GM19240 (cell line): ENCODE measurements at regions not wholly inside any gene's neighbourhood (a gene's known extent, or its start where the extent isn't known, plus 50 kb on each side); places are given as distances from the start of the nearest gene placed in this dataset.

Experiments used
- DNase-seq: peaks from one replicate; pipeline ENCODE4 v3.0.0; 2011; ENCODE audit warnings: low spot score; ENCODE audit not compliant: insufficient read length

DNA sequence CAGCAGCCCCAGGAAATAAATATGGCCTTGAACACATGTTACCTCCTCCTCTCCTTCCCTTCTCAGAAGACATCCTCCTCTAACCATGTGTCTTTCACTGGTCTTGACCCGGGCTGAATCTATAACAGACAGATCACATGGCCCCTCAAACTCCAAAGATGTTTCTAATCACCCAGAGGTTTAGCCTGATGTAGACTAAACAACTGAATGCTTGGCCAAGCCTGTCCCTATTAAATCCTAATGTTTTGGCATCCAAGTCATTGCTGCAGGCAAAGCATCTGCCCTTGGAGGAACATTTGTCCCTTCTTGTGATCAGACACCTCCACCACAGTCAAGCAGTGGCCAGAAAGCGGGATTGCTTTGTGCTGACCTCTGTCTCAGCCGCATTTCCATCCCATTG, 65.5 kb downstream of the ANKRD60 start:
- DNase-seq = no peak

GRCh38 chr20:58161192-58161591, 67.3 kb downstream of the ANKRD60 start:
- no peak for DNase-seq

GRCh38 chr20:58160451-58161061, 67.9 kb downstream of the ANKRD60 start:
- DNase-seq = no peak

DNA sequence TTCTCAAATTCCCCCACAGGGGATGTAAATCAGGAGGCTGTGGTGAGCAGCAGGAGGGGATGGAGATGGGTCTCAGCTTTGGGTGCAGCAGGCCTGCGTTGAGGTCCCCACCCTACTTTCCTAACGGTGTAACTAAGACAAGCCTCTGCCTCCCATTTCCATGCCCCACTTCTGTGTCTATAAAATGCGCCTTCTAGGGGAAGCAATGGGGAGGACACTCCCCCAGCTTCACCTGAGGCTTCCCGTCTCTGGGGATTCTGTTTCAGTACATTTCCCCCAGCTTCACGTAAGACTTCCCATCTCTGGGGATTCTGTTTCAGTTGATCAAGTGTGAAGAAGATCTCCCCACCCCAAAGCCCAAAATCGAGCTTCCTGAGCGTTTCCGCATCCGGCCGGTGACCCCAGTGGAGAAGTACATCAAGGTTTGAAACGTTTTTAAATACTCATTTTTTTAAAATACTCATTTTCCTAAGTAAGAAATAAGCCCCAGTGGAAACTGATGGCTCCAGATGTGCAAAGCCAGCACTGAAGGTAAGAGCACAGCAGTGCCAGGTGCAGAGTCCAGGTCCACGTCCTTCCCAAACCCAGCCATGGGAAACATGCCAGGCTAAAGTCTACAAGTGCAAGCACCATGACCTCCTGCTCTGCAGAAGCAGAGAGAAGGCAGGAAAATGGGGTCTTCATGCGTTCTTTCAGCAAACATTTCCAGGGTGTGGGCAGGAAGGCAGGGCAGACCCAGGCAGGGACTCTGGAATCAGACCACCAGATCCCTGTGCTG, 73.1 kb downstream of the ANKRD60 start:
- DNase-seq = no peak

GRCh38 chr20:58154113-58154512, 74.3 kb downstream of the ANKRD60 start:
- DNase-seq = no peak

DNA sequence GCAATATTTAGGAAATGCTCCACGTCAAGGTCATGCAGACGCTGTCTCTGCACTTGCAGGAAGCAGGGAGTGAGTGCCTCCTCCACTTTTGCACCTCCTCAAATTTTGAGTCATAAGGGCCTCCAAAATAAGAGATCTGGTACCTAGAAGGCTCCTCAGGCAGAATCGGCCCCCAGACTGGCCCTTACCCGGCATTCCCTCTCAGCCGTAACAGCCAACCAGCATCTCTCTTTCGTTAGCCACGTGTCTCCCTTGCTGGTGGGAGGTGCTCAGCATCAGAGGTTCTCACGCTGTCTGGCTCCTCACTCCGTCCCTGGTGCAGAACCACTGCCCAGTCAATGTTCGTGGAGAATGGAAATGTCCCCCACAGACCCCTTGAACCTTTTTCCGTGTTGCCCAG, 75.3 kb downstream of the ANKRD60 start:
- DNase-seq = no peak

DNA sequence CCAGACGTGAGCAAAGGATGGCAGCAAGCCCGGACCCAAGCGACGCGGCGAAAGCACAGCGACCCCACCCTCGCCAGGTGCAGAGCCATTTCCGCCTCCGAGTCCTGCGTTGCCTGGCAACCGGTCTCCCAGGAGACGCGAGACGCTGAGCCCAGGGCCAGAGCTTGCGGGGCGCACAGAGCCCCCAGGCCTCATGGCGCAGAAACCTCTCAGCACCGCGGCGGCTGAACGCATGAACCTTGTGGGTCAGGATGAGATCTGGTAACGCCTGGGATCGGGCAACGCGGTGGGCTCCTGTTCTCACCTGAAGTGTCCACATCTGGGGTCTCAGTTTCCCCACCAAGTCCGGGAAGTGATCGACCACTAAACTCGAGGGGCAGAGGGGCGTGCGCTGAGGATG, 77.7 kb downstream of the ANKRD60 start:
- no peak for DNase-seq

- no peak for DNase-seq
Measured at GRCh38 chr20:58149437-58150091, 78.9 kb downstream of the ANKRD60 start.

DNA sequence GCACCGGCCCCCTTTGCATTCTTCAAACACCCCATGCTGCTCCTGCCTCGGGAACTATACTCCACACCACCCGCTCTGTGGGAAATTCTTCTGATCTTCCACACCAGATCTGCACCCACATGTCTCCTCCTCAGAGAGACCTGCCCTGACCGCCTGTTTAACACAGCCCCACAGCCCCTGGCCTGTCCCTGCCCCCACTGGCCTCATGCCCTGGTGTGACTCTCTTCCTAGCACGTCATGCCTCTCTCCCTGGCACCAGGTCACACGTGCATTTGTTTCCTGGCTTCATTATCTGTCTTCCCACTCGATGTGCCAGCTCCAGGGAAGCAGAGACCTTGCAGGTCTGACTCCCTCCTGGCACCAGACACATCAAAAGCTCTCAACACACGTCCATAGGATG, 79.6 kb downstream of the ANKRD60 start:
- no peak for DNase-seq

DNA sequence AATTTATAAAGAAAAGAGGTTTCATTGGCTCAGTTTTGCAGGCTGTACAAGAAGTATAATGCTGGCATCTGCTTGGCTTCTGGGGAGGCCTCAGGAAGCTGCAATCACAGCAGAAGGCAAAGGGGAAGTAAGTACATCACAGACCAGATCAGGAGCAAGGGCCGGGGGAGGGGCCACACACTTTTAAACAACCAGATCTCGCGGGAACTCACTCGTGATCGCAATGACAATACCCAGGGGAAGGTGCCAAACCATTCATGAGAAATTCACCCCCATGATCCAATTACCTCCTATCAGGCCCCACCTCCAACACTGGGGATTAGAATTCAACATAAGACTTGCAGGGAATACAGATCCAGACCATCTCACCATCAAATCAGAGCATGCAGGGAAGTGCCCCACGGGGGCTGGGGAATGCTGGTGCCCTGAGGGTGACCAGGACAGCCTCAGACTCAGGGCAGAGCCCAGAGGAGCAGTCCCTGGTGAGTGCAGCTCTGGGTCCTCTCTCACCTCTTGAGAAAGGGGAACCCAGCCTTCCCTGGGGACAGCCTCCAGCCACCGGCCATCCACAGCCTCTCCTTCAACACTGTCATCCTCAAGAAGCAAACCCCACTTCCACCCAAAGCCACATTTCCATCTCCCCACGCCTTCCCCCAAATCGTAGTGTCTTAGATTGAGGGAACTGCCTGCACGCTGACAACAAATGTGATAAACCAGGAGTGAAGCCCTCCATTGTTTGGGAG, 80.7 kb downstream of the ANKRD60 start:
- no peak for DNase-seq

GRCh38 chr20:58146746-58147140, 81.7 kb downstream of the ANKRD60 start:
- no peak for DNase-seq

GRCh38 chr20:58146081-58146745, 82.2 kb downstream of the ANKRD60 start:
- DNase-seq = no peak

DNA sequence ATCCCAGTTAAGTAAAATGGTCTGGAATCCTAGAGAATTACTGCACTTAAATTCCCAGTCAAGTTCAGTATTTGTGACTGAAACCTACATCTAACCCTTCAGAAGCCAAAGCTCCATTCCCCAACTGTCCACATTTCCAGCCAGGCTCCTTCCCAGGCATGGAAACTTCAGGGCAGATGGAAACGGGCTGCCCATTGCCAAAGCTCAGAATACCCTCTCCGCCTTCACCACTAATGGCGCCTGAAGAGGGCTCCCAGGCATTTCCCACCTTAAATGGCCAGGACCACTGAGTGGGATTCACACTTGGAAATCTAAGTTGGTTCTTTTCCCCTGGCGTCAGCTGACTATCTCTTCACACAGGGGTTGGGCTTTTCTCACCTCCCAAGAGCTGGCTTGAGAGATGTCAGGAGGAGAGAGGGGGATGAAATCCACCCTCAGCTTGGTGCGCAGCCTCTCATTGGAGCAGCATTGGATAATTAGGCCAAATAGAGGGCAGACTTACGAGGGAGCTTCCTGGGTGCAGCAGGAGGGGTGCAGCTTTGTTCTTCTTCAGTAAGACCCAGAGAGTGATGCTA, 82.9 kb downstream of the ANKRD60 start:
- DNase-seq = no peak

DNA sequence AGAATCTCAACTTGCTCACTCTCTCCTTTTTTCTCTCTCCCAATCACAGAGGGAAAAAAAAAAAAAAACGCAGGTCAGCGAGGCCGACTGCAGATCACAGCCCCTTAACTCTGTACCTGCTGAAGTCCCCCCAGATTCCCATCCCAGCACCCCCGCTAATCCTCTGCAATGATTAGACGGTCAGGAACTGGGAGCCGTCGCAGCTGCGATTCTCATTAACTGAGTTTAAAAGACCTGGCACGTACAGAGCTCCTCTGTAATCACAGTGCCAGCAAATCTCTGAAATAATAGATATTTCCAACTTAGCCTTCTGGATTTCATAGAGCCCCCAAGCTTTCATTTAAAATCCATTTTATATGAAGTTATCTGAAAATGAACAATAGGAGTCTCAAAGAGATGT, 84.4 kb downstream of the ANKRD60 start:
- no peak for DNase-seq

DNA sequence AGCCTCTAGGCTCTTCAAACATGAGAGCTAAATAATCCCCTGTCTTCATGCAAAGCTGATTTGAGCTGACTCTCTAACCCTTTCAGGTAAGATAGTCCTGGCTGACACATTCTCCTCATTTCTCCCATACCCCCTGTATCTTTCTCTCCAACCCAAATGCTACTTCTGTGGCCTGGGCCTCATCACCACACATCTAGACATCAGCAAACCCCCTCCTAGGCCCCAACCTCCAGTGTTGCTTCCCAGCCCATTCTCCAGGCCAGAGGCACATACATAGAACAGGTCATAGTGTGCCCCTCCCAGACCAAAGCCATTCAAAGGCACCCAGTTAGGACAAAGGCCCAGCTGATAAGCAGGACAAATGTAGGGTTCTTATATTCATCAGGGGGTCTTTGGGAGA, 84.9 kb downstream of the ANKRD60 start:
- DNase-seq = no peak

- DNase-seq = no peak
Measured at GRCh38 chr20:58142843-58143185, 85.6 kb downstream of the ANKRD60 start.

- DNase-seq = no peak
Measured at GRCh38 chr20:58141971-58142842, 86.2 kb downstream of the ANKRD60 start.

DNA sequence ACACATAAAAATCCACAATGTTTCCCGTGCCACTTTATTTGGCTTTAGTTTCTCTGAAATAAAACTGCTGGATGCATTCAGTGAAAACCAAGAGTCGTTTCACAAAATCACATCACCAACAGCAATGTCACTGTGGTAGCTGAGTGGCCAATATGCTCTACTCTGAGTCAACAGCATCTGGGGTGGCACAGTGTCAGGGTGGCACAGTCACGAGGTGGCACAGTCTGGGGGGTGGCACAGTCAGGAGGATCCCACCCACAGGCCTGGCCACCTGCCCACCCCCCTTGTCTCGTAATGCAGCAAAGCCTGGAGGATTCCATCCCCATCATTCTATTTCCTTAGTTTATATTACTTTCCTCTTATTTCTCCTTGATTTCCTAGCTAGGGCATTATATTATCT, 87.0 kb downstream of the ANKRD60 start:
- DNase-seq = no peak

DNA sequence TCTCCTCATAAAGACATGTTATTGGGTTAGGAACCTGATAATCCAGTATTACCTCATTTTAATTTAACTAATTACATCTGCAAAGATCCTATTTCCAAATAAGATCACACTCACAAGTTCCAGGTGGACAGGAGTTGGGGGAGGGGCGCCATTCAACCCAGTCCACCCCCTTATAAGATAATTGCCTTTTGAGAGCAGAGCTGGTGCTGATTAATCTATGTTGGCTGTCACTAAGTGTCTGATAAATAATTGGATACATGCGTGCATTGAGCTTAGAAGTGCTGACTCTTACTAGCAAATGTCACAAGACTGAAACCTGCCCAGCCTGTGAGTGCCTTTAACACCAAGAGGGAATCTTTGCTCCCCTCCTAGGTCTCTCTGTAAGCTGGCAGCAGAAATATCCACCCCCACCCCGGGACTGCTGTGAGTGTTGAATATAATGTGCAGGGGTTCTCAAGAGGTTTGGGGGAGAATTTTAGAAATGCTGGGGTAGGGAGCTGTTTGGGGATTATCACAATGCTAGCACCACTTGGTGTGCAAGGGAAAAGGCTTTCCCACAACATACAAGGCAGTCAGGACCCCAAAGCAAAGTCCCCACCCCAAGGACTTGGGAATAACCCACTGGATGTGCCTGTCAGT, 87.5 kb downstream of the ANKRD60 start:
- DNase-seq = no peak
